ENCODE measurements at regions not wholly inside any gene's neighbourhood (a gene's known extent, or its start where the extent isn't known, plus 50 kb on each side); places are given as distances from the start of the nearest gene placed in this dataset.

GRCh38 chr13:34152996-34153395 is 335.0 kb downstream of the RFC3 start:
- no peak overlapping the region for H2BK120ac ChIP-seq (ENCODE audit: insufficient read depth, low read length, poor library complexity)
- H3K27me3 ChIP-seq (ENCODE audit: insufficient read depth, low read length) = no peaks in the 10 kb centered on the region
- H3K9ac ChIP-seq (ENCODE audit: low read length) = no peak overlapping the region
- no peak overlapping the region for H3K4me3 ChIP-seq (ENCODE audit: low read depth, low read length)
- H4K8ac ChIP-seq (ENCODE audit: low read depth, low read length) = no peak overlapping the region
- no peaks in the 10 kb centered on the region for H3K36me3 ChIP-seq (ENCODE audit: control insufficient read depth in 1 of 2, insufficient read depth in 2 of 2, low read length in 2 of 2)
- H3K27ac ChIP-seq (ENCODE audit: low read depth, low read length) = no peak overlapping the region
- H3K4me2 ChIP-seq (ENCODE audit: low read length) = no peak overlapping the region
- H3K4ac ChIP-seq (ENCODE audit: low read depth, low read length) = no peak overlapping the region
- no peaks in the 10 kb centered on the region for H3K9me3 ChIP-seq (ENCODE audit: insufficient read depth, low read depth, low read length)
- no peak overlapping the region for H3K23ac ChIP-seq (ENCODE audit: low read length)
- DNase-seq = no peak
- peaks cover 4% of the 10 kb centered on the region for H3K79me1 ChIP-seq (ENCODE audit: low read length)
- H3K79me2 ChIP-seq (ENCODE audit: control insufficient read depth, insufficient read depth, low read length, poor library complexity) = no peaks in the 10 kb centered on the region
- no peak overlapping the region for H2AK5ac ChIP-seq (ENCODE audit: low read length)
- H3K4me1 ChIP-seq (ENCODE audit: control insufficient read depth in 1 of 2, insufficient read depth in 2 of 2, low read length in 2 of 2) = peaks cover 6 to 9% of the 10 kb centered on the region in 2 experiments
- H2BK5ac ChIP-seq (ENCODE audit: low read depth, low read length, poor library complexity) = no peak overlapping the region
- no peak overlapping the region for H4K12ac ChIP-seq (ENCODE audit: low read depth, low read length)
- H3K18ac ChIP-seq (ENCODE audit: low read length) = no peak overlapping the region
- H2AFZ ChIP-seq (ENCODE audit: insufficient read depth, low read length, poor library complexity) = no peak overlapping the region
- H3K14ac ChIP-seq (ENCODE audit: low read length) = no peak overlapping the region
- no peak overlapping the region for H2BK12ac ChIP-seq (ENCODE audit: low read length)
- H4K91ac ChIP-seq (ENCODE audit: low read depth, low read length) = no peak overlapping the region

GRCh38 chr13:34153428-34154180 is 335.7 kb downstream of the RFC3 start:
- Histone ChIP-seq H3K18ac (ENCODE audit: low read length) (no peak overlapping the region), H2BK120ac (ENCODE audit: insufficient read depth, low read length, poor library complexity) (no peak overlapping the region), H3K36me3 (ENCODE audit: control insufficient read depth in 1 of 2, insufficient read depth in 2 of 2, low read length in 2 of 2) (no peaks in the 10 kb centered on the region), H3K79me2 (ENCODE audit: control insufficient read depth, insufficient read depth, low read length, poor library complexity) (no peaks in the 10 kb centered on the region), H3K27me3 (ENCODE audit: insufficient read depth, low read length) (no peaks in the 10 kb centered on the region), H3K4ac (ENCODE audit: low read depth, low read length) (no peak overlapping the region), H2AK5ac (ENCODE audit: low read length) (no peak overlapping the region), H2AFZ (ENCODE audit: insufficient read depth, low read length, poor library complexity) (no peak overlapping the region), H3K4me2 (ENCODE audit: low read length) (no peak overlapping the region), H3K9ac (ENCODE audit: low read length) (no peak overlapping the region), H3K9me3 (ENCODE audit: insufficient read depth, low read depth, low read length) (no peaks in the 10 kb centered on the region), H2BK5ac (ENCODE audit: low read depth, low read length, poor library complexity) (no peak overlapping the region), H4K8ac (ENCODE audit: low read depth, low read length) (no peak overlapping the region), H4K91ac (ENCODE audit: low read depth, low read length) (no peak overlapping the region), H3K27ac (ENCODE audit: low read depth, low read length) (no peak overlapping the region), H3K14ac (ENCODE audit: low read length) (no peak overlapping the region), H2BK12ac (ENCODE audit: low read length) (no peak overlapping the region), H4K12ac (ENCODE audit: low read depth, low read length) (no peak overlapping the region), H3K79me1 (ENCODE audit: low read length) (peaks cover 4% of the 10 kb centered on the region), H3K23ac (ENCODE audit: low read length) (no peak overlapping the region), H3K4me1 (ENCODE audit: control insufficient read depth in 1 of 2, insufficient read depth in 2 of 2, low read length in 2 of 2) (peaks cover 6 to 9% of the 10 kb centered on the region in 2 experiments), H3K4me3 (ENCODE audit: low read depth, low read length) (no peak overlapping the region)
- WGBS (ENCODE audit: extremely low coverage, insufficient coverage, insufficient read length) = no CpG with 5 or more reads among the region's 12 CpGs
- no peak for DNase-seq

GRCh38 chr13:34155931-34156607 is 338.1 kb downstream of the RFC3 start:
- H4K8ac ChIP-seq (ENCODE audit: low read depth, low read length) = no peak overlapping the region

GRCh38 chr13:34156841-34157365 is 339.0 kb downstream of the RFC3 start:
- Histone ChIP-seq H3K14ac (ENCODE audit: low read length) (no peak overlapping the region), H2AK5ac (ENCODE audit: low read length) (no peak overlapping the region), H3K9ac (ENCODE audit: low read length) (no peak overlapping the region), H3K4ac (ENCODE audit: low read depth, low read length) (no peak overlapping the region), H3K4me3 (ENCODE audit: low read depth, low read length) (no peak overlapping the region), H4K8ac (ENCODE audit: low read depth, low read length) (no peak overlapping the region), H3K27me3 (ENCODE audit: insufficient read depth, low read length) (no peaks in the 10 kb centered on the region), H3K79me2 (ENCODE audit: control insufficient read depth, insufficient read depth, low read length, poor library complexity) (no peaks in the 10 kb centered on the region), H2BK5ac (ENCODE audit: low read depth, low read length, poor library complexity) (peak overlapping the region; percentile 3), H3K23ac (ENCODE audit: low read length) (no peak overlapping the region), H2BK12ac (ENCODE audit: low read length) (no peak overlapping the region), H3K36me3 (ENCODE audit: control insufficient read depth in 1 of 2, insufficient read depth in 2 of 2, low read length in 2 of 2) (no peaks in the 10 kb centered on the region), H4K12ac (ENCODE audit: low read depth, low read length) (no peak overlapping the region), H3K9me3 (ENCODE audit: insufficient read depth, low read depth, low read length) (no peaks in the 10 kb centered on the region), H2AFZ (ENCODE audit: insufficient read depth, low read length, poor library complexity) (no peak overlapping the region), H3K4me2 (ENCODE audit: low read length) (peak overlapping the region; percentile 27), H3K27ac (ENCODE audit: low read depth, low read length) (peak overlapping the region; percentile 48), H3K4me1 (ENCODE audit: control insufficient read depth in 1 of 2, insufficient read depth in 2 of 2, low read length in 2 of 2) (peaks cover 6 to 9% of the 10 kb centered on the region in 2 experiments), H3K18ac (ENCODE audit: low read length) (no peak overlapping the region), H4K91ac (ENCODE audit: low read depth, low read length) (no peak overlapping the region), H3K79me1 (ENCODE audit: low read length) (peaks cover 4% of the 10 kb centered on the region), H2BK120ac (ENCODE audit: insufficient read depth, low read length, poor library complexity) (no peak overlapping the region)
- peak; percentile 90 to 91 for DNase-seq
- no CpG with 5 or more reads among the region's 12 CpGs for WGBS (ENCODE audit: extremely low coverage, insufficient coverage, insufficient read length)

More at GRCh38 chr13:34155931-34156607, 338.1 kb downstream of the RFC3 start:
- H4K91ac ChIP-seq (ENCODE audit: low read depth, low read length) = no peak overlapping the region
- peak; percentile 79 to 91 for DNase-seq
- no peak overlapping the region for H2BK120ac ChIP-seq (ENCODE audit: insufficient read depth, low read length, poor library complexity)
- no peak overlapping the region for H3K9ac ChIP-seq (ENCODE audit: low read length)
- H3K27me3 ChIP-seq (ENCODE audit: insufficient read depth, low read length) = no peaks in the 10 kb centered on the region
- H3K79me2 ChIP-seq (ENCODE audit: control insufficient read depth, insufficient read depth, low read length, poor library complexity) = no peaks in the 10 kb centered on the region
- H4K12ac ChIP-seq (ENCODE audit: low read depth, low read length) = no peak overlapping the region
- no peak overlapping the region for H2AK5ac ChIP-seq (ENCODE audit: low read length)
- H3K18ac ChIP-seq (ENCODE audit: low read length) = no peak overlapping the region
- peak overlapping the region; percentile 16 for H3K4me2 ChIP-seq (ENCODE audit: low read length)
- H3K79me1 ChIP-seq (ENCODE audit: low read length) = peaks cover 4% of the 10 kb centered on the region
- H3K36me3 ChIP-seq (ENCODE audit: control insufficient read depth in 1 of 2, insufficient read depth in 2 of 2, low read length in 2 of 2) = no peaks in the 10 kb centered on the region
- no peak overlapping the region for H3K4ac ChIP-seq (ENCODE audit: low read depth, low read length)
- H3K4me1 ChIP-seq (ENCODE audit: control insufficient read depth in 1 of 2, insufficient read depth in 2 of 2, low read length in 2 of 2) = peaks cover 6 to 9% of the 10 kb centered on the region in 2 experiments
- H3K9me3 ChIP-seq (ENCODE audit: insufficient read depth, low read depth, low read length) = no peaks in the 10 kb centered on the region
- peak overlapping the region; percentile 48 for H3K27ac ChIP-seq (ENCODE audit: low read depth, low read length)
- H3K4me3 ChIP-seq (ENCODE audit: low read depth, low read length) = no peak overlapping the region
- H3K14ac ChIP-seq (ENCODE audit: low read length) = no peak overlapping the region
- no peak overlapping the region for H3K23ac ChIP-seq (ENCODE audit: low read length)
- peak overlapping the region; percentile 60 for H2BK5ac ChIP-seq (ENCODE audit: low read depth, low read length, poor library complexity)
- WGBS (ENCODE audit: extremely low coverage, insufficient coverage, insufficient read length) = no CpG with 5 or more reads among the region's 10 CpGs
- peak overlapping the region; percentile 65 for H2BK12ac ChIP-seq (ENCODE audit: low read length)
- H2AFZ ChIP-seq (ENCODE audit: insufficient read depth, low read length, poor library complexity) = no peak overlapping the region

Measured in trophoblast cell (in vitro differentiated cells and primary cell).